ENCODE measurements at regions not wholly inside any gene's neighbourhood (a gene's known extent, or its start where the extent isn't known, plus 50 kb on each side); places are given as distances from the start of the nearest gene placed in this dataset.

GRCh38 chr4:18405054-18405453, 383.5 kb upstream of the LCORL start (continued):
- TF ChIP-seq HDAC6 (IDR thresholded peaks at IDR 0.05; ENCODE audit: unreplicated experiment), result no peak
- no peak for TF ChIP-seq SKIL (IDR thresholded peaks at IDR 0.05; ENCODE audit: low read depth, poor library complexity, severe bottlenecking)
- no peak for TF ChIP-seq ZBTB4 (CRISPR knock-in tag; IDR thresholded peaks at IDR 0.05)

GRCh38 chr4:18404642-18405041, 383.1 kb upstream of the LCORL start:
- no peak for DNase-seq (ENCODE audit: low read depth, low spot score)
- no TSS peak for BruUV-seq (replicated peaks)
- Histone ChIP-seq H3K4me3 (no peak overlapping the region), H3K9me3 (replicated peaks; ENCODE audit: control insufficient read depth, insufficient read depth, low read length) (no peaks in the 10 kb centered on the region), H3K4me2 (ENCODE audit: control insufficient read depth, insufficient read depth) (no peak overlapping the region), H2AFZ (ENCODE audit: control insufficient read depth, low read depth, low read length) (no peak overlapping the region), H4K20me1 (ENCODE audit: control insufficient read depth, insufficient read depth) (no peaks in the 10 kb centered on the region), H3K79me2 (ENCODE audit: control insufficient read depth, insufficient read depth, low read length) (no peaks in the 10 kb centered on the region), H3K4me1 (ENCODE audit: control insufficient read depth, insufficient read depth, low read length) (no peaks in the 10 kb centered on the region), H3K27me3 (replicated peaks in 1 of 2; ENCODE audit: control insufficient read depth in 2 of 2, insufficient read depth in 2 of 2, low read length in 1 of 2) (no peaks in the 10 kb centered on the region; a peak in 1 of 4 replicates), H3K9ac (ENCODE audit: control insufficient read depth, insufficient read depth, low read length) (no peak overlapping the region), H3K27ac (ENCODE audit: control insufficient read depth, insufficient read depth) (no peak overlapping the region), H3K36me3 (ENCODE audit: control insufficient read depth in 2 of 2, insufficient read depth in 2 of 2, low read length in 1 of 2) (no peaks in the 10 kb centered on the region)
- POLR2A ChIA-PET, result no interaction called here
- TF ChIP-seq PML (IDR thresholded peaks at IDR 0.05; ENCODE audit: low read length), result no peak
- no peak for TF ChIP-seq IKZF1 (conservative IDR thresholded peaks at IDR 0.05)
- no peak for TF ChIP-seq SPI1 (IDR thresholded peaks at IDR 0.05; ENCODE audit: borderline replicate concordance, insufficient read depth, low read depth, low read length)
- no peak for TF ChIP-seq ZNF207 (IDR thresholded peaks at IDR 0.05; ENCODE audit: borderline replicate concordance)
- TF ChIP-seq GABPA (IDR thresholded peaks at IDR 0.05; ENCODE audit: low read depth), result no peak
- TF ChIP-seq SMARCA5 (IDR thresholded peaks at IDR 0.05), result no peak
- TF ChIP-seq SKIL (IDR thresholded peaks at IDR 0.05; ENCODE audit: low read depth, poor library complexity, severe bottlenecking), result no peak
- TF ChIP-seq ESRRA (IDR thresholded peaks at IDR 0.05; ENCODE audit: low read length), result no peak
- SMC1A ChIA-PET (ENCODE audit: uncharacterized antibody, unreplicated experiment), result no interaction called here
- CTCF ChIA-PET, result no interaction called here
- 14% methylated on average over 2 of the region's 2 CpGs for WGBS (ENCODE audit: insufficient coverage, insufficient replicate concordance, low lambda C conversion rate, missing lambda C conversion rate)
- RAD21 ChIA-PET (ENCODE audit: unreplicated experiment), result no interaction called here
- intact Hi-C loops (cut with micrococcal nuclease; ENCODE audit: unreplicated experiment), result no loop called here
- ATAC-seq, result no peak
- in situ Hi-C loops (cut with MboI), result no loop called here
- no peak for FAIRE-seq

All from GM12878 (cell line).